ENCODE measurements at regions not wholly inside any gene's neighbourhood (a gene's known extent, or its start where the extent isn't known, plus 50 kb on each side); places are given as distances from the start of the nearest gene placed in this dataset.

DNA sequence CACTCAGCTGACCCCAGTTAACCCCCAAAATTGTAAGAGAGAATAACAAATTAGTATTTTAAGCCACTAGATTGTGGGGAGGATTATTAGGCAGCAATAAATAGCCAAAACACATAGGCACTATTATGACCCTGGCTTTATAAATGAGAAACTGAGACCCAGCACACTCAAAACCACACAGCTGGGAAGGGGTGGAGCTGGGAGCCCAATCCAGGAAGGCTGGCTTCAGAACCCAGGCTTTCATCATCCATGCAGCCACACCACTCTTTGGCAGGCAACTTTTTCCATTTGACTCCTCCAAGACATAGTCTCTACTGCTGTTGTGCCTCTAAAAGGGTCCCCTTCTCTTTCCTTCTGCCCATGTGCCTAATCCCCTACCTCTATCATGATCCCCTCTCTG, 253.8 kb downstream of the DHX15 start:
- Histone ChIP-seq H3K4me1 (replicated peaks in 1 of 2; ENCODE audit: control insufficient read depth in 2 of 2, insufficient read depth in 2 of 2, low read length in 2 of 2) (no peaks in the 10 kb centered on the region), H3K27ac (ENCODE audit: extremely low read depth, low read depth, low read length) (no peak overlapping the region), H3K27me3 (ENCODE audit: control insufficient read depth in 2 of 2, insufficient read depth in 2 of 2, low read length in 2 of 2) (no peaks in the 10 kb centered on the region), H3K4me3 (no peak overlapping the region), H4K20me1 (replicated peaks; ENCODE audit: control insufficient read depth, insufficient read depth, low read length) (no peaks in the 10 kb centered on the region), H3K9me3 (replicated peaks; ENCODE audit: control insufficient read depth, insufficient read depth, low read depth, low read length) (no peaks in the 10 kb centered on the region), H3K79me2 (ENCODE audit: control insufficient read depth, insufficient read depth, low read length) (no peaks in the 10 kb centered on the region), H3K36me3 (ENCODE audit: control insufficient read depth, insufficient read depth, low read length) (no peaks in the 10 kb centered on the region), H3K9me1 (ENCODE audit: control insufficient read depth, insufficient read depth, low read length) (no peaks in the 10 kb centered on the region), H3K4me2 (ENCODE audit: insufficient read depth, low read length) (no peak overlapping the region), H3K9ac (ENCODE audit: insufficient read depth in 1 of 2, low read depth in 2 of 2, low read length in 2 of 2) (no peak overlapping the region), H2AFZ (ENCODE audit: low read depth, low read length) (no peak overlapping the region)
- POLR2A ChIA-PET, result no interaction called here
- no peak for DNase-seq (ENCODE audit: extremely low read depth in 1 of 4, low spot score in 3 of 4)
- no peak for ATAC-seq
- CTCF ChIA-PET (ENCODE audit: low intra/inter-chr PET ratio), result no interaction called here
- no peak for FAIRE-seq
- intact Hi-C loops (cut with micrococcal nuclease) (no loop called here), in situ Hi-C loops (cut with MboI) (no loop called here)
- BruUV-seq (replicated peaks), result no TSS peak
- TF ChIP-seq TAF15 (IDR thresholded peaks at IDR 0.05; ENCODE audit: low read depth, low read length), result no peak
- TF ChIP-seq NR2C2 (CRISPR knock-in tag; IDR thresholded peaks at IDR 0.05), result no peak
- no peak for TF ChIP-seq NR2C2 (tag; IDR thresholded peaks at IDR 0.05)
- TF ChIP-seq HDAC8 (tag; IDR thresholded peaks at IDR 0.05), result no peak
- no peak for TF ChIP-seq ZNF239 (CRISPR knock-in tag; IDR thresholded peaks at IDR 0.05)
- no peak for TF ChIP-seq WHSC1 (IDR thresholded peaks at IDR 0.05; ENCODE audit: low read length)
- TF ChIP-seq FOS (IDR thresholded peaks at IDR 0.05; ENCODE audit: extremely low read depth, insufficient read length), result no peak
- TF ChIP-seq U2AF1 (optimal IDR thresholded peaks at IDR 0.05; ENCODE audit: low read depth, low read length), result no peak
- TF ChIP-seq C11orf30 (IDR thresholded peaks at IDR 0.05; ENCODE audit: low read depth), result no peak
- no peak for TF ChIP-seq ZNF644 (tag; IDR thresholded peaks at IDR 0.05; ENCODE audit: low read depth)
- TF ChIP-seq, protein P1, sequence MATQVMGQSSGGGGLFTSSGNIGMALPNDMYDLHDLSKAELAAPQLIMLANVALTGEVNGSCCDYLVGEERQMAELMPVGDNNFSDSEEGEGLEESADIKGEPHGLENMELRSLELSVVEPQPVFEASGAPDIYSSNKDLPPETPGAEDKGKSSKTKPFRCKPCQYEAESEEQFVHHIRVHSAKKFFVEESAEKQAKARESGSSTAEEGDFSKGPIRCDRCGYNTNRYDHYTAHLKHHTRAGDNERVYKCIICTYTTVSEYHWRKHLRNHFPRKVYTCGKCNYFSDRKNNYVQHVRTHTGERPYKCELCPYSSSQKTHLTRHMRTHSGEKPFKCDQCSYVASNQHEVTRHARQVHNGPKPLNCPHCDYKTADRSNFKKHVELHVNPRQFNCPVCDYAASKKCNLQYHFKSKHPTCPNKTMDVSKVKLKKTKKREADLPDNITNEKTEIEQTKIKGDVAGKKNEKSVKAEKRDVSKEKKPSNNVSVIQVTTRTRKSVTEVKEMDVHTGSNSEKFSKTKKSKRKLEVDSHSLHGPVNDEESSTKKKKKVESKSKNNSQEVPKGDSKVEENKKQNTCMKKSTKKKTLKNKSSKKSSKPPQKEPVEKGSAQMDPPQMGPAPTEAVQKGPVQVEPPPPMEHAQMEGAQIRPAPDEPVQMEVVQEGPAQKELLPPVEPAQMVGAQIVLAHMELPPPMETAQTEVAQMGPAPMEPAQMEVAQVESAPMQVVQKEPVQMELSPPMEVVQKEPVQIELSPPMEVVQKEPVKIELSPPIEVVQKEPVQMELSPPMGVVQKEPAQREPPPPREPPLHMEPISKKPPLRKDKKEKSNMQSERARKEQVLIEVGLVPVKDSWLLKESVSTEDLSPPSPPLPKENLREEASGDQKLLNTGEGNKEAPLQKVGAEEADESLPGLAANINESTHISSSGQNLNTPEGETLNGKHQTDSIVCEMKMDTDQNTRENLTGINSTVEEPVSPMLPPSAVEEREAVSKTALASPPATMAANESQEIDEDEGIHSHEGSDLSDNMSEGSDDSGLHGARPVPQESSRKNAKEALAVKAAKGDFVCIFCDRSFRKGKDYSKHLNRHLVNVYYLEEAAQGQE (IDR thresholded peaks at IDR 0.05; ENCODE audit: borderline replicate concordance), result no peak
- TF ChIP-seq, protein P1 (CRISPR knock-in tag; IDR thresholded peaks at IDR 0.05; ENCODE audit: low read depth), result no peak
- TF ChIP-seq NUFIP1 (IDR thresholded peaks at IDR 0.05; ENCODE audit: partially characterized antibody), result no peak
- no peak for TF ChIP-seq ARID1B (IDR thresholded peaks at IDR 0.05)
